Thyroid gland (tissue), 4 donors: ENCODE measurements at regions not wholly inside any gene's neighbourhood (a gene's known extent, or its start where the extent isn't known, plus 50 kb on each side); places are given as distances from the start of the nearest gene placed in this dataset.

Experiments
- DNase-seq, 2 donors: peaks; one replicate each; pipeline ENCODE4 v3.0.0-alpha.2; 2019
- H3K27ac ChIP-seq, 3 donors: fragments of 200-600 bp; sonication (generic); 1 replicate in 2 of 3; 2 replicates in 1 of 3; pipeline ENCODE4 v1.5.1; 2016 to 2019; ENCODE audit warnings: mild to moderate bottlenecking in 1 of 3, moderate library complexity in 1 of 3
- H3K27me3 ChIP-seq: fragments of 200-600 bp; sonication (generic); one replicate; pipeline ENCODE4 v1.5.1; 2019
- H3K36me3 ChIP-seq, 2 donors: fragments of 200-600 bp; sonication (generic); one replicate each; pipeline ENCODE4 v1.5.1; 2016 to 2019
- H3K4me1 ChIP-seq, 2 donors: fragments of 200-600 bp; sonication (generic); one replicate each; pipeline ENCODE4 v1.5.1; 2017 to 2019
- H3K4me3 ChIP-seq, 3 donors: fragments of 200-600 bp; sonication (generic); replicated peaks in 1 of 3; 1 replicate in 2 of 3; 2 replicates in 1 of 3; pipeline ENCODE4 v1.5.1; 2016; ENCODE audit warnings: mild to moderate bottlenecking in 1 of 3
- H3K9me3 ChIP-seq: fragments of 200-600 bp; sonication (generic); one replicate; pipeline ENCODE4 v1.5.1; 2017
- POLR2A ChIP-seq, 2 donors: fragments of 450-650 bp; IDR thresholded peaks; one replicate each; pipeline ENCODE4 v1.6.1; 2017; ENCODE audit warnings: antibody characterized with exemption in 2 of 2, mild to moderate bottlenecking in 2 of 2, moderate library complexity in 1 of 2
- WGBS, 2 donors: methylation state at CpG; one replicate each; pipeline ENCODE4 v1.1.5; 2017; 5-methylcytosine and 5-hydroxymethylcytosine counted together
- intact Hi-C: fragments of 100-400 bp; cut with DNase I; formaldehyde crosslinking; loops from one replicate; pipeline ENCODE4 v1.15.1; 2023
- TF ChIP-seq, protein P1 (sequence below), 6 experiments: fragments of 200-600 bp in 3 of 6; fragments of 450-650 bp in 3 of 6; sonication (generic) in 3 of 6; IDR thresholded peaks; one replicate each; pipeline ENCODE4 v1.5.1; 2016 to 2019; ENCODE audit warnings: antibody characterized with exemption in 6 of 6, mild to moderate bottlenecking in 2 of 6, inconsistent platforms in 1 of 6, moderate library complexity in 1 of 6

GRCh38 chr4:67273666-67274065 is 271.6 kb downstream of the CENPC start:
- Histone ChIP-seq H3K4me1 (no peaks in the 10 kb centered on the region), H3K9me3 (no peaks in the 10 kb centered on the region), H3K27me3 (no peaks in the 10 kb centered on the region), H3K27ac (no peak overlapping the region), H3K36me3 (no peaks in the 10 kb centered on the region), H3K4me3 (no peak overlapping the region)
- no peak for DNase-seq
- intact Hi-C loops = no loop called here
- TF ChIP-seq, protein P1, sequence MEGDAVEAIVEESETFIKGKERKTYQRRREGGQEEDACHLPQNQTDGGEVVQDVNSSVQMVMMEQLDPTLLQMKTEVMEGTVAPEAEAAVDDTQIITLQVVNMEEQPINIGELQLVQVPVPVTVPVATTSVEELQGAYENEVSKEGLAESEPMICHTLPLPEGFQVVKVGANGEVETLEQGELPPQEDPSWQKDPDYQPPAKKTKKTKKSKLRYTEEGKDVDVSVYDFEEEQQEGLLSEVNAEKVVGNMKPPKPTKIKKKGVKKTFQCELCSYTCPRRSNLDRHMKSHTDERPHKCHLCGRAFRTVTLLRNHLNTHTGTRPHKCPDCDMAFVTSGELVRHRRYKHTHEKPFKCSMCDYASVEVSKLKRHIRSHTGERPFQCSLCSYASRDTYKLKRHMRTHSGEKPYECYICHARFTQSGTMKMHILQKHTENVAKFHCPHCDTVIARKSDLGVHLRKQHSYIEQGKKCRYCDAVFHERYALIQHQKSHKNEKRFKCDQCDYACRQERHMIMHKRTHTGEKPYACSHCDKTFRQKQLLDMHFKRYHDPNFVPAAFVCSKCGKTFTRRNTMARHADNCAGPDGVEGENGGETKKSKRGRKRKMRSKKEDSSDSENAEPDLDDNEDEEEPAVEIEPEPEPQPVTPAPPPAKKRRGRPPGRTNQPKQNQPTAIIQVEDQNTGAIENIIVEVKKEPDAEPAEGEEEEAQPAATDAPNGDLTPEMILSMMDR (IDR thresholded peaks at IDR 0.05) = no peak
- no peak for TF ChIP-seq POLR2A (IDR thresholded peaks at IDR 0.05)
- WGBS, 2 donors = 73 to 78% methylated on average over 1 to 2 of the region's 2 CpGs

- no peaks in the 10 kb centered on the region for H3K36me3 ChIP-seq
- no peak for DNase-seq
- intact Hi-C loops = no loop called here
- no peak overlapping the region for H3K27ac ChIP-seq
- no peaks in the 10 kb centered on the region for H3K4me1 ChIP-seq
- no peaks in the 10 kb centered on the region for H3K27me3 ChIP-seq
- TF ChIP-seq POLR2A (IDR thresholded peaks at IDR 0.05) = no peak
- 84% methylated on average over 1 of the region's 1 CpG for WGBS, 2 donors
- H3K9me3 ChIP-seq = no peaks in the 10 kb centered on the region
- H3K4me3 ChIP-seq = no peak overlapping the region
Measured at GRCh38 chr4:67261971-67262370, 283.3 kb downstream of the CENPC start.

DNA sequence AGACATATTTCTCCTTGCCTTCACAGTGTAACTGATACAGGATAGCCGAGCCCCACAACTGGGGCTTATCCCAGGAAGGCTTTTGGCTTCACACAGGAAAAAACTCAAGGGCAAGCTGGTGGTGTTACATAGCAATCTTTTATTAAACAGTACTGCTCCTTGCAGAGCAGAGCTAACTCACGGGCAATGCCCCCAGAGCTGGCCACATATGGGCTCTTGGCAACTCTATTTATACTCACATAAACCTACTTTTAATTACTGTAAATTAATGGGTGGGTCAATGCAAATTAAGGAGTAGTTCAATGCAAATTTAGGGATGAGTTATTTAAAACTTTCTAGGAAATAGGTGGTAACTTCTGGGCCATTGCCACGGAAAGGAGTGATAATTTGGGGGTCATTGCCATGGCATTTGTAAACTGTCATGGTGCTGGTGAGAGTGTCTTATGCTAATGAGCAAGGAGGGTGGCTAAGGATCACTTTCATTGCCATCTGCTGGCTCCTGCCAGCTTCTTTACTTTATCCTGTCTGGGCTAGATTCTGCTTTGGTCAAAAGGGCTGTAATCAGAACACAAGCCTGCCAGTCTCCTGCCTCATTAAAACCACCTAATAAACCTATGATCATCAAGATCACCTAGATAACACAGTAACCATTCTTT is 288.8 kb downstream of the CENPC start:
- DNase-seq = no peak
- no peaks in the 10 kb centered on the region for H3K27me3 ChIP-seq
- TF ChIP-seq, protein P1 (IDR thresholded peaks at IDR 0.05) = no peak
- no peak for TF ChIP-seq POLR2A (IDR thresholded peaks at IDR 0.05)
- no peaks in the 10 kb centered on the region for H3K4me1 ChIP-seq
- intact Hi-C loops = no loop called here
- H3K27ac ChIP-seq = no peak overlapping the region
- H3K4me3 ChIP-seq = no peak overlapping the region
- H3K9me3 ChIP-seq = no peaks in the 10 kb centered on the region
- 72 to 73% methylated on average over 3 of the region's 3 CpGs for WGBS, 2 donors
- H3K36me3 ChIP-seq = no peaks in the 10 kb centered on the region

- H3K9me3 ChIP-seq = no peaks in the 10 kb centered on the region
- no peaks in the 10 kb centered on the region for H3K36me3 ChIP-seq
- no peak for DNase-seq
- H3K27me3 ChIP-seq = no peaks in the 10 kb centered on the region
- H3K4me1 ChIP-seq = no peaks in the 10 kb centered on the region
- H3K27ac ChIP-seq = no peak overlapping the region
- intact Hi-C loops = no loop called here
- WGBS, 2 donors = 47 to 56% methylated on average over 4 of the region's 4 CpGs
- no peak overlapping the region for H3K4me3 ChIP-seq
- TF ChIP-seq, protein P1 (IDR thresholded peaks at IDR 0.05) = no peak
- no peak for TF ChIP-seq POLR2A (IDR thresholded peaks at IDR 0.05)
Measured at GRCh38 chr4:67250131-67250896, 295.0 kb downstream of the CENPC start.

- intact Hi-C loops = no loop called here
- Histone ChIP-seq H3K4me1 (no peaks in the 10 kb centered on the region), H3K27me3 (no peaks in the 10 kb centered on the region), H3K27ac (no peak overlapping the region), H3K36me3 (no peaks in the 10 kb centered on the region), H3K9me3 (no peaks in the 10 kb centered on the region), H3K4me3 (no peak overlapping the region)
- no peak for DNase-seq
- WGBS, 2 donors = 78 to 82% methylated on average over 2 of the region's 2 CpGs
- TF ChIP-seq POLR2A (IDR thresholded peaks at IDR 0.05) = no peak
- TF ChIP-seq, protein P1 (IDR thresholded peaks at IDR 0.05) = no peak
Measured at GRCh38 chr4:67236788-67237187, 308.5 kb downstream of the CENPC start.
